Caco-2 (cell line): ENCODE measurements at regions not wholly inside any gene's neighbourhood (a gene's known extent, or its start where the extent isn't known, plus 50 kb on each side); places are given as distances from the start of the nearest gene placed in this dataset.

Experiments
- BruUV-seq: library from RNA; stranded (reverse); fragments of 400-500 nt; replicated peaks from 2 replicates; lab custom pipeline; 2021; lab: Mats Ljungman, UMichigan
- CTCF ChIA-PET: fragments of 300-600 bp; sonication (Branson Sonifier 250); formaldehyde crosslinking; loops from one replicate; lab custom pipeline; 2022; ENCODE audit warnings: antibody characterized with exemption; lab: Charles Lee
- POLR2A ChIA-PET: fragments of 300-600 bp; sonication (Branson Sonifier 250); formaldehyde crosslinking; loops from one replicate; lab custom pipeline; 2022; ENCODE audit warnings: antibody characterized with exemption; lab: Charles Lee
- DNase-seq, 2 experiments: peaks; one replicate each; pipeline versions ENCODE4 v3.0.0 to v3.0.0-alpha.2; 2020 to 2022
- H3K27me3 ChIP-seq: replicated peaks from 2 replicates; pipeline ENCODE4 v1.6.0; 2011; ENCODE audit warnings: low read length; ENCODE audit not compliant: control insufficient read depth, insufficient read depth
- H3K36me3 ChIP-seq: 2 replicates; pipeline ENCODE4 v1.5.1; 2011; ENCODE audit warnings: low read length; ENCODE audit not compliant: control insufficient read depth, insufficient read depth
- H3K4me1 ChIP-seq: fragments of 250-450 bp; sonication (Bioruptor Pico); 2 replicates; pipeline ENCODE4 v1.5.1; 2020; ENCODE audit warnings: mild to moderate bottlenecking
- H3K4me3 ChIP-seq: 2 replicates; pipeline ENCODE4 v1.5.1; 2011; ENCODE audit warnings: low read depth, mild to moderate bottlenecking, control low read depth, low read length
- H3K9me3 ChIP-seq: fragments of 250-450 bp; sonication (Bioruptor Pico); 2 replicates; pipeline ENCODE4 v1.5.1; 2020; ENCODE audit warnings: mild to moderate bottlenecking, moderate library complexity
- H3K27ac Mint-ChIP-seq: one replicate; pipeline ENCODE4 v1.8.0; 2022; ENCODE audit warnings: mixed read lengths; ENCODE audit not compliant: unreplicated experiment
- H3K27me3 Mint-ChIP-seq: one replicate; pipeline ENCODE4 v1.8.0; 2022; ENCODE audit warnings: mixed read lengths; ENCODE audit not compliant: insufficient read depth, unreplicated experiment
- H3K36me3 Mint-ChIP-seq: one replicate; pipeline ENCODE4 v1.8.0; 2022; ENCODE audit warnings: mild to moderate bottlenecking, mixed read lengths; ENCODE audit not compliant: insufficient read depth, unreplicated experiment
- H3K4me1 Mint-ChIP-seq: one replicate; pipeline ENCODE4 v1.8.0; 2022; ENCODE audit warnings: low read depth, mixed read lengths; ENCODE audit not compliant: unreplicated experiment
- H3K4me3 Mint-ChIP-seq: one replicate; pipeline ENCODE4 v1.8.0; 2022; ENCODE audit warnings: mild to moderate bottlenecking, moderate library complexity, mixed read lengths; ENCODE audit not compliant: unreplicated experiment
- H3K9me3 Mint-ChIP-seq: one replicate; pipeline ENCODE4 v1.8.0; 2022; ENCODE audit warnings: mixed read lengths; ENCODE audit not compliant: unreplicated experiment
- intact Hi-C: fragments of 100-400 bp; cut with micrococcal nuclease; formaldehyde crosslinking; loops from one replicate; pipeline ENCODE4 v1.10.0; 2022; ENCODE audit not compliant: unreplicated experiment
- TF ChIP-seq, protein P1 (sequence below), 2 experiments: fragments of 200-600 bp in 1 of 2; IDR thresholded peaks; 1 replicate in 1 of 2; 2 replicates in 1 of 2; pipeline versions ENCODE4 v1.5.1 to v1.8.0; 2011 to 2022; ENCODE audit warnings: antibody characterized with exemption in 1 of 2, control low read depth in 1 of 2, inconsistent platforms in 1 of 2, low read depth in 1 of 2, low read length in 1 of 2, mild to moderate bottlenecking in 1 of 2, moderate library complexity in 1 of 2; ENCODE audit not compliant: insufficient read depth in 1 of 2, severe bottlenecking in 1 of 2, unreplicated experiment in 1 of 2

DNA sequence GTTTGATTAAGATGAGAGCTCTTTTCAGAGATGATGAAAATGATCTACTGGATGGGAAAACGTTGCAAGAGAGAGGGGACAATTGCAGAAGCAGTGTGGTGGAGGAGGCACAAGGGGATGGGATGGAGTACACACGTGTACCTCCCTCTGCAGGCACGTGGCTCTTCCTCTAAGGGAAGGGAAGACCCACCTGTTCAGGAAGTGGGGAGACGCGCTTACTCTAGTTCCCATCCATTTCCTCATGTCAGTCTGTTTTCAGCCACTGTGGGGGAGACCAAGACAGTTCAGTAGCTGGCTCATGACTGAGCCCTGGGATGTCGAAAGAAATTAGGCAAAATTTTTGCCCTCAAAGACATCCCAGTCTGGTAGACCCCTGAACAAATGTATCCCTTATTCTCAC lies 619.2 kb upstream of the CLINT1 start:
- Histone ChIP-seq H3K9me3 (no peaks in the 10 kb centered on the region), H3K4me3 (no peak overlapping the region), H3K36me3 (no peaks in the 10 kb centered on the region), H3K4me1 (peaks cover 5% of the 10 kb centered on the region), H3K27me3 (no peaks in the 10 kb centered on the region)
- Mint-ChIP-seq H3K27ac (no peak overlapping the region), H3K4me1 (peaks cover 2% of the 10 kb centered on the region), H3K9me3 (no peaks in the 10 kb centered on the region), H3K4me3 (no peak overlapping the region), H3K36me3 (no peaks in the 10 kb centered on the region), H3K27me3 (peaks cover 9% of the 10 kb centered on the region)
- BruUV-seq: no TSS peak
- DNase-seq: no peak
- ChIA-PET CTCF (no interaction called here), POLR2A (no interaction called here)
- TF ChIP-seq, protein P1, sequence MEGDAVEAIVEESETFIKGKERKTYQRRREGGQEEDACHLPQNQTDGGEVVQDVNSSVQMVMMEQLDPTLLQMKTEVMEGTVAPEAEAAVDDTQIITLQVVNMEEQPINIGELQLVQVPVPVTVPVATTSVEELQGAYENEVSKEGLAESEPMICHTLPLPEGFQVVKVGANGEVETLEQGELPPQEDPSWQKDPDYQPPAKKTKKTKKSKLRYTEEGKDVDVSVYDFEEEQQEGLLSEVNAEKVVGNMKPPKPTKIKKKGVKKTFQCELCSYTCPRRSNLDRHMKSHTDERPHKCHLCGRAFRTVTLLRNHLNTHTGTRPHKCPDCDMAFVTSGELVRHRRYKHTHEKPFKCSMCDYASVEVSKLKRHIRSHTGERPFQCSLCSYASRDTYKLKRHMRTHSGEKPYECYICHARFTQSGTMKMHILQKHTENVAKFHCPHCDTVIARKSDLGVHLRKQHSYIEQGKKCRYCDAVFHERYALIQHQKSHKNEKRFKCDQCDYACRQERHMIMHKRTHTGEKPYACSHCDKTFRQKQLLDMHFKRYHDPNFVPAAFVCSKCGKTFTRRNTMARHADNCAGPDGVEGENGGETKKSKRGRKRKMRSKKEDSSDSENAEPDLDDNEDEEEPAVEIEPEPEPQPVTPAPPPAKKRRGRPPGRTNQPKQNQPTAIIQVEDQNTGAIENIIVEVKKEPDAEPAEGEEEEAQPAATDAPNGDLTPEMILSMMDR (IDR thresholded peaks at IDR 0.05; ENCODE audit: insufficient read depth in 1 of 2, low read depth in 1 of 2, low read length in 1 of 2, severe bottlenecking in 1 of 2, unreplicated experiment in 1 of 2): no peak
- intact Hi-C loops: no loop called here

GRCh38 chr5:158477214-158477613 lies 618.3 kb upstream of the CLINT1 start:
- Histone ChIP-seq H3K36me3 (no peaks in the 10 kb centered on the region), H3K27me3 (no peaks in the 10 kb centered on the region), H3K4me1 (no peaks in the 10 kb centered on the region), H3K9me3 (no peaks in the 10 kb centered on the region), H3K4me3 (no peak overlapping the region)
- no TSS peak for BruUV-seq
- no peak overlapping the region for H3K27ac Mint-ChIP-seq
- no peak for DNase-seq
- ChIA-PET POLR2A (no interaction called here), CTCF (no interaction called here)
- no peaks in the 10 kb centered on the region for H3K9me3 Mint-ChIP-seq
- TF ChIP-seq, protein P1 (IDR thresholded peaks at IDR 0.05; ENCODE audit: insufficient read depth in 1 of 2, low read depth in 1 of 2, low read length in 1 of 2, severe bottlenecking in 1 of 2, unreplicated experiment in 1 of 2): no peak
- no peaks in the 10 kb centered on the region for H3K36me3 Mint-ChIP-seq
- no peak overlapping the region for H3K4me3 Mint-ChIP-seq
- no peaks in the 10 kb centered on the region for H3K4me1 Mint-ChIP-seq
- H3K27me3 Mint-ChIP-seq: peaks cover 9% of the 10 kb centered on the region
- intact Hi-C loops: no loop called here

GRCh38 chr5:158473016-158473635 lies 614.2 kb upstream of the CLINT1 start:
- Mint-ChIP-seq H3K27ac (no peak overlapping the region), H3K27me3 (peaks cover 11% of the 10 kb centered on the region), H3K4me1 (no peaks in the 10 kb centered on the region), H3K9me3 (no peaks in the 10 kb centered on the region), H3K36me3 (no peaks in the 10 kb centered on the region), H3K4me3 (no peak overlapping the region)
- POLR2A ChIA-PET: no interaction called here
- no peaks in the 10 kb centered on the region for H3K27me3 ChIP-seq
- no TSS peak for BruUV-seq
- H3K36me3 ChIP-seq: no peaks in the 10 kb centered on the region
- H3K4me1 ChIP-seq: peaks cover 4% of the 10 kb centered on the region; the same call in 1 of the 2 replicates
- intact Hi-C loops: no loop called here
- H3K9me3 ChIP-seq: no peaks in the 10 kb centered on the region
- CTCF ChIA-PET: no interaction called here
- no peak for DNase-seq
- TF ChIP-seq, protein P1 (IDR thresholded peaks at IDR 0.05; ENCODE audit: insufficient read depth in 1 of 2, low read depth in 1 of 2, low read length in 1 of 2, severe bottlenecking in 1 of 2, unreplicated experiment in 1 of 2): no peak
- no peak overlapping the region for H3K4me3 ChIP-seq
